Activated naive CD8-positive, alpha-beta T cell treated with anti-CD3 and anti-CD28 coated beads, Interleukin-2, amount 10 ng/mL, durations not matched to agents 7 days and 5 days (primary cell): ENCODE measurements at regions not wholly inside any gene's neighbourhood (a gene's known extent, or its start where the extent isn't known, plus 50 kb on each side); places are given as distances from the start of the nearest gene placed in this dataset.

Source experiments
- ATAC-seq: fragments of 150-1000 bp; cut with Tn5 transposase; one replicate; pipeline ENCODE4 v1.10.0; 2021; ENCODE audit warnings: low read depth, moderate library complexity
- POLR2A ChIA-PET: fragments of 350-600 bp; sonication (Branson Sonifier 250); formaldehyde crosslinking; loops from one replicate; lab custom pipeline; 2021; ENCODE audit warnings: antibody characterized with exemption; lab: Charles Lee
- DNase-seq: peaks from one replicate; pipeline ENCODE4 v3.0.0; 2021
- H3K27ac Mint-ChIP-seq: one replicate; pipeline ENCODE4 v1.8.0; 2022; ENCODE audit warnings: mild to moderate bottlenecking, mixed read lengths
- H3K27me3 Mint-ChIP-seq: one replicate; pipeline ENCODE4 v1.8.0; 2022; ENCODE audit warnings: mild to moderate bottlenecking, moderate library complexity, mixed read lengths
- H3K36me3 Mint-ChIP-seq: one replicate; pipeline ENCODE4 v1.8.0; 2021; ENCODE audit warnings: mild to moderate bottlenecking, mixed read lengths
- H3K4me1 Mint-ChIP-seq: one replicate; pipeline ENCODE4 v1.8.0; 2021; ENCODE audit warnings: mixed read lengths
- H3K4me3 Mint-ChIP-seq: one replicate; pipeline ENCODE4 v1.8.0; 2022; ENCODE audit warnings: mild to moderate bottlenecking, moderate library complexity, mixed read lengths
- H3K9me3 Mint-ChIP-seq: one replicate; pipeline ENCODE4 v1.8.0; 2021; ENCODE audit warnings: mixed read lengths

- Mint-ChIP-seq H3K27me3 (no peaks in the 10 kb centered on the region), H3K4me1 (no peaks in the 10 kb centered on the region), H3K4me3 (no peak overlapping the region)
Observed at GRCh38 chr7:42698600-42699374, 213.1 kb downstream of the C7orf25 start.

GRCh38 chr7:42694894-42695507 lies 216.9 kb downstream of the C7orf25 start:
- Mint-ChIP-seq H3K9me3 (no peaks in the 10 kb centered on the region), H3K27me3 (no peaks in the 10 kb centered on the region), H3K4me3 (no peak overlapping the region), H3K27ac (no peak overlapping the region), H3K4me1 (no peaks in the 10 kb centered on the region), H3K36me3 (no peaks in the 10 kb centered on the region)
- DNase-seq = no peak
- POLR2A ChIA-PET = no interaction called here
- no peak for ATAC-seq

More at GRCh38 chr7:42698600-42699374, 213.1 kb downstream of the C7orf25 start:
- DNase-seq (no peak), ATAC-seq (no peak)
- Mint-ChIP-seq H3K36me3 (no peaks in the 10 kb centered on the region), H3K27ac (no peak overlapping the region), H3K9me3 (peaks cover 1% of the 10 kb centered on the region)
- POLR2A ChIA-PET = no interaction called here

- Mint-ChIP-seq H3K4me3 (no peak overlapping the region), H3K9me3 (no peaks in the 10 kb centered on the region), H3K27me3 (no peaks in the 10 kb centered on the region), H3K27ac (no peak overlapping the region), H3K36me3 (no peaks in the 10 kb centered on the region), H3K4me1 (no peaks in the 10 kb centered on the region)
- no peak for ATAC-seq
- no peak for DNase-seq
- POLR2A ChIA-PET = no interaction called here
Observed at GRCh38 chr7:42693722-42694121, 218.1 kb downstream of the C7orf25 start.

- Mint-ChIP-seq H3K27me3 (no peaks in the 10 kb centered on the region), H3K9me3 (no peaks in the 10 kb centered on the region), H3K36me3 (no peaks in the 10 kb centered on the region), H3K27ac (no peak overlapping the region), H3K4me3 (no peak overlapping the region), H3K4me1 (no peaks in the 10 kb centered on the region)
- POLR2A ChIA-PET = no interaction called here
- ATAC-seq (no peak), DNase-seq (no peak)
Observed at GRCh38 chr7:42692621-42693020, 219.2 kb downstream of the C7orf25 start.

GRCh38 chr7:42690794-42691639 lies 220.9 kb downstream of the C7orf25 start:
- H3K9me3 Mint-ChIP-seq = no peaks in the 10 kb centered on the region
- H3K27me3 Mint-ChIP-seq = no peaks in the 10 kb centered on the region
- no peaks in the 10 kb centered on the region for H3K36me3 Mint-ChIP-seq
- no peaks in the 10 kb centered on the region for H3K4me1 Mint-ChIP-seq
- H3K4me3 Mint-ChIP-seq = no peak overlapping the region
- ATAC-seq = no peak
- DNase-seq = no peak
- H3K27ac Mint-ChIP-seq = no peak overlapping the region
- POLR2A ChIA-PET = no interaction called here

GRCh38 chr7:42689626-42690025 lies 222.2 kb downstream of the C7orf25 start:
- Mint-ChIP-seq H3K27ac (no peak overlapping the region), H3K27me3 (no peaks in the 10 kb centered on the region), H3K4me1 (no peaks in the 10 kb centered on the region), H3K36me3 (no peaks in the 10 kb centered on the region), H3K9me3 (no peaks in the 10 kb centered on the region), H3K4me3 (no peak overlapping the region)
- DNase-seq (no peak), ATAC-seq (no peak)
- POLR2A ChIA-PET = no interaction called here

- no peak overlapping the region for H3K27ac Mint-ChIP-seq
Observed at GRCh38 chr7:42688056-42688371, 223.9 kb downstream of the C7orf25 start.

GRCh38 chr7:42687211-42688055 lies 224.4 kb downstream of the C7orf25 start:
- POLR2A ChIA-PET = no interaction called here
- H3K27ac Mint-ChIP-seq = no peak overlapping the region
- ATAC-seq = no peak
- H3K9me3 Mint-ChIP-seq = no peaks in the 10 kb centered on the region
- H3K36me3 Mint-ChIP-seq = no peaks in the 10 kb centered on the region
- no peaks in the 10 kb centered on the region for H3K27me3 Mint-ChIP-seq
- H3K4me3 Mint-ChIP-seq = no peak overlapping the region
- H3K4me1 Mint-ChIP-seq = no peaks in the 10 kb centered on the region
- DNase-seq = no peak

More at GRCh38 chr7:42688056-42688371, 223.9 kb downstream of the C7orf25 start:
- no peaks in the 10 kb centered on the region for H3K9me3 Mint-ChIP-seq
- H3K36me3 Mint-ChIP-seq = no peaks in the 10 kb centered on the region
- POLR2A ChIA-PET = no interaction called here
- ATAC-seq = no peak
- H3K4me1 Mint-ChIP-seq = no peaks in the 10 kb centered on the region
- H3K4me3 Mint-ChIP-seq = no peak overlapping the region
- no peaks in the 10 kb centered on the region for H3K27me3 Mint-ChIP-seq
- no peak for DNase-seq

GRCh38 chr7:42686594-42687156 lies 225.2 kb downstream of the C7orf25 start:
- no peak overlapping the region for H3K4me3 Mint-ChIP-seq
- ATAC-seq = no peak
- no peaks in the 10 kb centered on the region for H3K4me1 Mint-ChIP-seq

GRCh38 chr7:42685911-42686310 lies 226.0 kb downstream of the C7orf25 start:
- ATAC-seq = no peak
- Mint-ChIP-seq H3K27me3 (no peaks in the 10 kb centered on the region), H3K4me1 (no peaks in the 10 kb centered on the region), H3K36me3 (no peaks in the 10 kb centered on the region), H3K4me3 (no peak overlapping the region), H3K9me3 (no peaks in the 10 kb centered on the region), H3K27ac (no peak overlapping the region)
- no peak for DNase-seq
- POLR2A ChIA-PET = no interaction called here

More at GRCh38 chr7:42686594-42687156, 225.2 kb downstream of the C7orf25 start:
- Mint-ChIP-seq H3K9me3 (no peaks in the 10 kb centered on the region), H3K36me3 (no peaks in the 10 kb centered on the region), H3K27me3 (no peaks in the 10 kb centered on the region), H3K27ac (no peak overlapping the region)
- POLR2A ChIA-PET = no interaction called here
- DNase-seq = no peak

- no peaks in the 10 kb centered on the region for H3K9me3 Mint-ChIP-seq
- no peak for DNase-seq
- H3K27me3 Mint-ChIP-seq = no peaks in the 10 kb centered on the region
- H3K27ac Mint-ChIP-seq = no peak overlapping the region
- POLR2A ChIA-PET = no interaction called here
- no peaks in the 10 kb centered on the region for H3K4me1 Mint-ChIP-seq
- no peaks in the 10 kb centered on the region for H3K36me3 Mint-ChIP-seq
- H3K4me3 Mint-ChIP-seq = no peak overlapping the region
- no peak for ATAC-seq
Observed at GRCh38 chr7:42677751-42678699, 233.8 kb downstream of the C7orf25 start.

GRCh38 chr7:42674541-42674940 lies 237.3 kb downstream of the C7orf25 start:
- Mint-ChIP-seq H3K27me3 (no peaks in the 10 kb centered on the region), H3K9me3 (no peaks in the 10 kb centered on the region), H3K36me3 (no peaks in the 10 kb centered on the region), H3K27ac (no peak overlapping the region), H3K4me1 (no peaks in the 10 kb centered on the region), H3K4me3 (no peak overlapping the region)
- DNase-seq = no peak
- POLR2A ChIA-PET = no interaction called here
- no peak for ATAC-seq
